Sigmoid colon (tissue), 6 donors: ENCODE measurements at regions not wholly inside any gene's neighbourhood (a gene's known extent, or its start where the extent isn't known, plus 50 kb on each side); places are given as distances from the start of the nearest gene placed in this dataset.
"Not testable (repeated sequence)": the region's sequence is repeated elsewhere in the genome, so short reads cannot be mapped to it uniquely, and the experiment has no call there.

Experiments
- DNase-seq: peaks from one replicate; pipeline ENCODE4 v3.0.0-alpha.2; 2019
- H3K27ac ChIP-seq, 4 donors: fragments of 200-600 bp; sonication (generic); one replicate each; pipeline ENCODE4 v1.5.1; 2016 to 2019; ENCODE audit warnings: mild to moderate bottlenecking in 1 of 4
- H3K27me3 ChIP-seq, 3 donors: fragments of 200-600 bp; sonication (generic); one replicate each; pipeline ENCODE4 v1.5.1; 2019; ENCODE audit warnings: mild to moderate bottlenecking in 1 of 3
- H3K36me3 ChIP-seq, 4 donors: fragments of 200-600 bp; sonication (generic); one replicate each; pipeline ENCODE4 v1.5.1; 2016 to 2019
- H3K4me1 ChIP-seq, 4 donors: fragments of 200-600 bp; sonication (generic); one replicate each; pipeline ENCODE4 v1.5.1; 2017 to 2019
- H3K4me3 ChIP-seq, 4 donors: fragments of 200-600 bp; sonication (generic); one replicate each; pipeline ENCODE4 v1.5.1; 2017 to 2019; ENCODE audit warnings: mild to moderate bottlenecking in 2 of 4, moderate library complexity in 1 of 4
- H3K9me3 ChIP-seq, 4 donors: fragments of 200-600 bp in 3 of 4; sonication (generic) in 3 of 4; one replicate each; pipeline versions ENCODE4 v1.5.1 to v1.6.1; 2013 to 2019
- EP300 ChIP-seq, 4 donors: sonication (generic); formaldehyde crosslinking; IDR thresholded peaks; one replicate each; pipeline ENCODE4 v1.6.1; 2017; ENCODE audit warnings: antibody characterized with exemption in 4 of 4
- POLR2A ChIP-seq, 2 donors: fragments of 450-650 bp; IDR thresholded peaks; one replicate each; pipeline ENCODE4 v1.6.1; 2016; ENCODE audit warnings: antibody characterized with exemption in 2 of 2, mild to moderate bottlenecking in 2 of 2, moderate library complexity in 2 of 2
- POLR2AphosphoS5 ChIP-seq, 4 donors: sonication (generic); formaldehyde crosslinking; IDR thresholded peaks; one replicate each; pipeline ENCODE4 v1.6.1; 2017; ENCODE audit warnings: antibody characterized with exemption in 4 of 4
- WGBS, 2 donors: extraction: QIAGEN DNeasy Blood & Tissue Kit; methylation state at CpG; one replicate each; pipeline ENCODE4 v1.1.7; 2013; 5-methylcytosine and 5-hydroxymethylcytosine counted together
- intact Hi-C: fragments of 100-400 bp; cut with DNase I; formaldehyde crosslinking; loops from one replicate; pipeline ENCODE4 v1.15.1; 2023
- TF ChIP-seq, protein P1 (sequence below), 4 experiments: fragments of 450-650 bp in 3 of 4; fragments of 200-600 bp in 1 of 4; IDR thresholded peaks; one replicate each; pipeline ENCODE4 v1.5.1; 2016 to 2019; ENCODE audit warnings: antibody characterized with exemption in 4 of 4, mild to moderate bottlenecking in 3 of 4, moderate library complexity in 2 of 4
- donor health status: healthy with polysubstance abuse.
- donor health status: healthy.

DNA sequence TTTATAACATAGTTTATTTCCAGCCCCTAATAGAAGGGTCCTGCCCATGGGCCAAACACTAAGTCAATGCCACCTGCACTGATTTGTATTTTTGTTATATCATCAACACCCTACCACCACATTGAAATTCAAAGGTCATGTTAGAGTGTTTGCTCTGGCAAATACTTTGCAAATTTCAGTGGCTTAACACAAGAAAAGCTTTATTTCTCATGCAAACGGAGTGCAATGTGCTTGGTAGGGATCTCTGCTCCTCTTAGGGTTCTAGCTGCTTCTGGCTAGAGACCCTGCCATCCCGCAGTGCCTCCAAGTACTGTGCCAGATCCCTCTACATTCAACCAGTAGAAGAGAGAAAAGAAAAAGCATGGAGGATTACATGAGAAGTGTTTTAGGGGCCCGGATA is 230.8 kb upstream of the TET2 start:
- no peak for DNase-seq
- H3K4me3 ChIP-seq, result no peak overlapping the region
- TF ChIP-seq EP300 (IDR thresholded peaks at IDR 0.05), result no peak
- WGBS, 2 donors, result 68 to 70% methylated on average over 3 of the region's 3 CpGs
- no peaks in the 10 kb centered on the region for H3K9me3 ChIP-seq
- intact Hi-C loops, result no loop called here
- H3K4me1 ChIP-seq, result no peaks in the 10 kb centered on the region
- no peaks in the 10 kb centered on the region for H3K36me3 ChIP-seq
- no peak overlapping the region for H3K27ac ChIP-seq
- H3K27me3 ChIP-seq, result no peaks in the 10 kb centered on the region

DNA sequence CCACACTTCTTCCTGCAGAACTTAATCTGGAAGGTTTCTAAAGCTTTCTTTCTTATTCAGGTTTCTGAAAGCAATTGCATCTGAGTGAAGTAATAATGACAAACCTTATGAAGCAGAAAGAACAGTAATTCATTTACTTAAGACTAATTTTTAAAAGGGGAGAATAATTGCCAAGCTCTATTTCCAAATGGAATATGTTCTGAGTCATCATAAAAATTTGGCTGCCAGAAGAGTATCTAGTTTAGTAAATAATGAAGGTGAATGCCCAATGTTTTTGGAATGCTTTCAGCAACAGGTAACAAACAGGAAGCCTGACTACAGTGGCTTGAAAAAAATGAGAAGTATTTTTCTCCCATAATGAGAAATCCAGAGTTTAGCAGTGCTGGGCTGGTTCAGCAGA is 227.3 kb upstream of the TET2 start:
- intact Hi-C loops, result no loop called here
- no peaks in the 10 kb centered on the region for H3K36me3 ChIP-seq
- DNase-seq, result no peak
- H3K4me1 ChIP-seq, result no peaks in the 10 kb centered on the region
- TF ChIP-seq POLR2AphosphoS5 (IDR thresholded peaks at IDR 0.05) (no peak), POLR2A (IDR thresholded peaks at IDR 0.05) (no peak)
- no peaks in the 10 kb centered on the region for H3K9me3 ChIP-seq
- H3K4me3 ChIP-seq, result no peak overlapping the region
- H3K27ac ChIP-seq, result no peak overlapping the region
- H3K27me3 ChIP-seq, result no peaks in the 10 kb centered on the region

DNA sequence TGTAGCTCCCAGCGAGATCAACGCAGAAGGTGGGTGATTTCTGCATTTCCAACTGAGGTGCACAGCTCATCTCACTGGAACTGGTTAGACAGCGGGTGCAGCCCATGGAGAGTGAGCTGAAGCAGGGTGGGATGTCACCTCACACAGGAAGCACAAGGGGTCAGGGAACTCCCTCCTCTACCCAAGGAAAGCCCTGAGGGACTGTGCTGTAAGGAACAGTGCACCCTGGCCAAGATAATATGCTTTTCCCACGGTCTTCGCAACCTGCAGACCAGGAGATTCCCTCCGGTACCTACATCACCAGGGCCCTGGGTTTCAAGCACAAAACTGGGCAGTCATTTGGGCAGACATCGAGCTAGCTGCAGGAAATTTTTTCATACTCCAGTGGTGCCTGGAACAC is 216.4 kb upstream of the TET2 start:
- Histone ChIP-seq H3K27me3 (no peaks in the 10 kb centered on the region), H3K27ac (no peak overlapping the region), H3K36me3 (no peaks in the 10 kb centered on the region), H3K4me1 (no peaks in the 10 kb centered on the region), H3K4me3 (no peak overlapping the region), H3K9me3 (no peaks in the 10 kb centered on the region)
- intact Hi-C loops, result no loop called here
- TF ChIP-seq, protein P1, sequence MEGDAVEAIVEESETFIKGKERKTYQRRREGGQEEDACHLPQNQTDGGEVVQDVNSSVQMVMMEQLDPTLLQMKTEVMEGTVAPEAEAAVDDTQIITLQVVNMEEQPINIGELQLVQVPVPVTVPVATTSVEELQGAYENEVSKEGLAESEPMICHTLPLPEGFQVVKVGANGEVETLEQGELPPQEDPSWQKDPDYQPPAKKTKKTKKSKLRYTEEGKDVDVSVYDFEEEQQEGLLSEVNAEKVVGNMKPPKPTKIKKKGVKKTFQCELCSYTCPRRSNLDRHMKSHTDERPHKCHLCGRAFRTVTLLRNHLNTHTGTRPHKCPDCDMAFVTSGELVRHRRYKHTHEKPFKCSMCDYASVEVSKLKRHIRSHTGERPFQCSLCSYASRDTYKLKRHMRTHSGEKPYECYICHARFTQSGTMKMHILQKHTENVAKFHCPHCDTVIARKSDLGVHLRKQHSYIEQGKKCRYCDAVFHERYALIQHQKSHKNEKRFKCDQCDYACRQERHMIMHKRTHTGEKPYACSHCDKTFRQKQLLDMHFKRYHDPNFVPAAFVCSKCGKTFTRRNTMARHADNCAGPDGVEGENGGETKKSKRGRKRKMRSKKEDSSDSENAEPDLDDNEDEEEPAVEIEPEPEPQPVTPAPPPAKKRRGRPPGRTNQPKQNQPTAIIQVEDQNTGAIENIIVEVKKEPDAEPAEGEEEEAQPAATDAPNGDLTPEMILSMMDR (IDR thresholded peaks at IDR 0.05), result no peak
- DNase-seq, result no peak
- 94 to 95% methylated on average over 7 of the region's 7 CpGs for WGBS, 2 donors

DNA sequence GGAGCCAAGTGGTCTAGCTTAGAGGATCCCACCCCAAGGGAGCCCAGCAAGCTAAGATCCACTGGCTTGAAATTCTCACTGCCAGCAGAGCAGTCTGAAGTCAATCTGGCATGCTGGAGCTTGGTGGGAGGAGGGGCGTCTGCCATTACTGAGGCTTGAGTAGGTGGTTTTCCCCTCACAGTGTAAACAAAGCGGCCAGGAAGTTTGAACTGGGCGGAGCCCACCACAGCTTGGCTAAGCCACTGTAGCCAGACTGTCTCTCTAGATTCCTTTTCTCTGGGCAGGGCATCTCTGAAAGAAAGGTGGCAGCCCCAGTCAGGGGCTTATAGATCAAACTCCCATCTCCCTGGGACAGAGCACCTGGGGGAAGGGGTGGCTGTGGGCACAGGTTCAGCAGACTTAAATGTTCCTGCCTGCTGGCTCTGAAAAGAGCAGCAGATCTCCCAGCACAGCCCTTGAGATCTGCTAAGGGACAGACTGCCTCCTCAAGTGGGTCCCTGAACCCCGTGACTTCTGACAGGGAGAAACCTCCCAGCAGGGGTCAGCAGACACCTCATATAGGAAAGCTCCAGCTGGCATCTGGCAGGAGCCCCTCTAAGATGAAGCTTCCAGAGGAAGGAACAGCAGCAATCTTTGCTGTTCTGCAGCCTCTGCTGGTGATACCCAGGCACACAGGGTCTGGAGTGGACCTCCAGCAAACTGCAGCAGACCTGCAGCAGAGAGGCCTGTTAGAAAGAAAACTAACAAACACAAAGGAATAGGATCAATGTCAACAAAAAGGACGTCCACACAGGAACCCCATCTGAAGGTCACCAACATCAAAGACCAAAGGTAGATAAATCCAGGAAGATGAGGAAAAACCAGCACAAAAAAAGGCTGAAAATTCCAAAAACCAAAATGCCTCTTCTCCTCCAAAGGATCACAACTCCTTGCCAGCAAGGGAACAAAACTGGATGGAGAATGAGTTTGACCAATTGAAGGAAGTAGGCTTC is 215.6 kb upstream of the TET2 start:
- H3K27me3 ChIP-seq, H3K4me3 ChIP-seq, H3K4me1 ChIP-seq, H3K9me3 ChIP-seq, DNase-seq, H3K27ac ChIP-seq, H3K36me3 ChIP-seq, intact Hi-C loops: not testable (repeated sequence)
- WGBS, 2 donors, result 18 to 36% methylated on average over 5 of the region's 5 CpGs

DNA sequence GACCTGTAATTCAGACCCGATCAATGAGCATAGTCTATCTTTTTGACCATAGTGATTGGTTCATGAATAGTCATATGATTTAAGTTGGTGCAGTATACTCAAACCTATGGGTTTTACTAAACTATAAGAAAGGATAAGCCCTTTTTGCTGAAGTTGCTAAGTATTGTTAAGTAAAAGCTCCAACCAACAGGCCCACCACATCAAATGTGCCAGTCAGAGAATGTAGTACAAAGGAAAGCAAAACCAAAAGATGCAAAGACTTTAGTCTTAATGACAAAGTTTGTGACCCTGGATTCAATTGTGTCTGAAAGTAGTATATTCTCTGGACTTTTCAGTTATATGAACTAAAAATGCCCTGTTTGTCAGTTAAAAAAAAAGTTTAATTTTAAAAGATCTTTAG is 208.1 kb upstream of the TET2 start:
- no peaks in the 10 kb centered on the region for H3K27me3 ChIP-seq
- H3K36me3 ChIP-seq, result no peaks in the 10 kb centered on the region
- no peak for DNase-seq
- H3K4me1 ChIP-seq, result no peaks in the 10 kb centered on the region
- H3K4me3 ChIP-seq, result no peak overlapping the region
- intact Hi-C loops, result no loop called here
- 95 to 98% methylated on average over 1 of the region's 1 CpG for WGBS, 2 donors
- TF ChIP-seq POLR2AphosphoS5 (IDR thresholded peaks at IDR 0.05), result no peak
- TF ChIP-seq EP300 (IDR thresholded peaks at IDR 0.05), result no peak
- TF ChIP-seq, protein P1 (IDR thresholded peaks at IDR 0.05), result no peak
- no peak for TF ChIP-seq POLR2A (IDR thresholded peaks at IDR 0.05)
- no peak overlapping the region for H3K27ac ChIP-seq
- no peaks in the 10 kb centered on the region for H3K9me3 ChIP-seq

DNA sequence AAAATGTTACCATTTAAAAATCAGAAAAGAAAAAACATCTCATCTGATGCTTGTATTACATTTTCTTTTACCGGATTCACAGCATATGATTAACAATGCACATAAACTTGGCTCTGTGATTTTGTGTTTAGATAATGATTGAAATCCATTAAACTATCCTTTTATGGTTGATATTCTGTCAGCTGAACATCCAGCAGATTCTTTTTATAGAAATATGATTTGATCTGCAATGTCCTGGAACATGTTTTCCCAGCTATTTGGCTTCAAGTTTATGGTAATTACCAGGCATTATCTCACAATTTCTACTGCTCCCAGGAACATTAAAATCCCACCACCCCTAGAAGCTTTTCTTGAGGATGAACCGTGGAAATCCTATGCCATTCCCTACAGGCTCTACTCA is 205.7 kb upstream of the TET2 start:
- WGBS, 2 donors, result 88 to 94% methylated on average over 2 of the region's 2 CpGs
- intact Hi-C loops, result no loop called here

More for the DNA sequence above, 205.7 kb upstream of the TET2 start:
- Histone ChIP-seq H3K27ac (no peak overlapping the region), H3K4me3 (no peak overlapping the region), H3K27me3 (no peaks in the 10 kb centered on the region), H3K4me1 (no peaks in the 10 kb centered on the region), H3K9me3 (no peaks in the 10 kb centered on the region), H3K36me3 (no peaks in the 10 kb centered on the region)
- TF ChIP-seq POLR2A (IDR thresholded peaks at IDR 0.05), result no peak
- no peak for TF ChIP-seq POLR2AphosphoS5 (IDR thresholded peaks at IDR 0.05)
- TF ChIP-seq, protein P1 (IDR thresholded peaks at IDR 0.05), result no peak
- no peak for TF ChIP-seq EP300 (IDR thresholded peaks at IDR 0.05)
- DNase-seq, result no peak
